Adrenal gland (tissue), 5 donors: ENCODE measurements at regions not wholly inside any gene's neighbourhood (a gene's known extent, or its start where the extent isn't known, plus 50 kb on each side); places are given as distances from the start of the nearest gene placed in this dataset.

ENCODE experiments used
- POLR2A ChIP-seq, 2 donors: fragments of 450-650 bp; IDR thresholded peaks; one replicate each; pipeline ENCODE4 v1.6.1; 2017; ENCODE audit warnings: antibody characterized with exemption in 2 of 2, mild to moderate bottlenecking in 2 of 2, moderate library complexity in 1 of 2
- TF ChIP-seq, protein P1 (sequence below), 6 experiments: fragments of 450-650 bp in 4 of 6; fragments of 200-600 bp in 2 of 6; sonication (generic) in 1 of 6; IDR thresholded peaks; 1 replicate in 5 of 6; 2 replicates in 1 of 6; pipeline versions ENCODE4 v1.5.1 to v1.8.0; 2016 to 2021; ENCODE audit warnings: antibody characterized with exemption in 6 of 6, mild to moderate bottlenecking in 2 of 6, moderate library complexity in 1 of 6
- donor health status: DM: no; HTN: no; CAD: no.

DNA sequence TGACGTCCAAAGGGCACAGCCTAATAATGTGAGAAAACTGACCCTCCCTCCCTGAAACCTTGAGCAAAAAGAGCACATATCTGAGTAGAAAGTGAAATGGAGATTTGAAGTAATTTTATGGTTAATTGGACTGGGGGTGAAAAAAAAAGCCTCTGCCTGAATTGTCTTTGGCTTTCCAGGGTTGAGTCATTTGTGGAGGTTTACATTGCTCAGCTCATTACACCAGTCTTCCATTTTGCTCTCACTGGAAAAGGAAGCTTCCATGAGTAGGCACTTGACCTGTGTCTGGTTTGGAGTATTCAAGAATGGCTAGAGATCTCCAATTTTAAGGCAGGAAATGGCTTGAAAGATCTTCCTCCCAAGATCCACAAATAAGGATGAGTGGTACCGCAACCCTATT is 273.9 kb downstream of the PDCD6IP start:
- TF ChIP-seq, protein P1, sequence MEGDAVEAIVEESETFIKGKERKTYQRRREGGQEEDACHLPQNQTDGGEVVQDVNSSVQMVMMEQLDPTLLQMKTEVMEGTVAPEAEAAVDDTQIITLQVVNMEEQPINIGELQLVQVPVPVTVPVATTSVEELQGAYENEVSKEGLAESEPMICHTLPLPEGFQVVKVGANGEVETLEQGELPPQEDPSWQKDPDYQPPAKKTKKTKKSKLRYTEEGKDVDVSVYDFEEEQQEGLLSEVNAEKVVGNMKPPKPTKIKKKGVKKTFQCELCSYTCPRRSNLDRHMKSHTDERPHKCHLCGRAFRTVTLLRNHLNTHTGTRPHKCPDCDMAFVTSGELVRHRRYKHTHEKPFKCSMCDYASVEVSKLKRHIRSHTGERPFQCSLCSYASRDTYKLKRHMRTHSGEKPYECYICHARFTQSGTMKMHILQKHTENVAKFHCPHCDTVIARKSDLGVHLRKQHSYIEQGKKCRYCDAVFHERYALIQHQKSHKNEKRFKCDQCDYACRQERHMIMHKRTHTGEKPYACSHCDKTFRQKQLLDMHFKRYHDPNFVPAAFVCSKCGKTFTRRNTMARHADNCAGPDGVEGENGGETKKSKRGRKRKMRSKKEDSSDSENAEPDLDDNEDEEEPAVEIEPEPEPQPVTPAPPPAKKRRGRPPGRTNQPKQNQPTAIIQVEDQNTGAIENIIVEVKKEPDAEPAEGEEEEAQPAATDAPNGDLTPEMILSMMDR (IDR thresholded peaks at IDR 0.05): no peak
- TF ChIP-seq POLR2A (IDR thresholded peaks at IDR 0.05): no peak
